ENCODE measurements at regions not wholly inside any gene's neighbourhood (a gene's known extent, or its start where the extent isn't known, plus 50 kb on each side); places are given as distances from the start of the nearest gene placed in this dataset.

- TF ChIP-seq POLR2A (IDR thresholded peaks at IDR 0.05): no peak
- TF ChIP-seq CTCF (IDR thresholded peaks at IDR 0.05 in 8 of 11, conservative IDR thresholded peaks at IDR 0.05 in 3 of 11): no peak
- TF ChIP-seq POLR2AphosphoS5 (IDR thresholded peaks at IDR 0.05): no peak
Observed at GRCh38 chr19:28582796-28583195, 630.2 kb downstream of the UQCRFS1 start.

All from spleen (tissue), 7 donors.